Mononuclear cell (primary cell): ENCODE measurements at regions not wholly inside any gene's neighbourhood (a gene's known extent, or its start where the extent isn't known, plus 50 kb on each side); places are given as distances from the start of the nearest gene placed in this dataset.

Experiments used
- H3K27me3 ChIP-seq: 2 replicates; pipeline ENCODE4 v1.6.0; 2011; ENCODE audit warnings: low read length, control low read depth; ENCODE audit not compliant: insufficient read depth
- H3K4me1 ChIP-seq: 2 replicates; pipeline ENCODE4 v1.5.1; 2011; ENCODE audit warnings: mild to moderate bottlenecking, low read length, control low read depth; ENCODE audit not compliant: insufficient read depth
- H3K4me3 ChIP-seq: 2 replicates; pipeline ENCODE4 v1.5.1; 2011; ENCODE audit warnings: mild to moderate bottlenecking, low read length, moderate library complexity
- H3K9me3 ChIP-seq: 2 replicates; pipeline ENCODE4 v1.5.1; 2011; ENCODE audit warnings: low read depth, mild to moderate bottlenecking, control low read depth, low read length

- no peaks in the 10 kb centered on the region for H3K27me3 ChIP-seq
- no peak overlapping the region for H3K4me3 ChIP-seq
- no peaks in the 10 kb centered on the region for H3K9me3 ChIP-seq
- H3K4me1 ChIP-seq: no peaks in the 10 kb centered on the region
Observed at GRCh38 chr13:22629374-22629773, 551.4 kb upstream of the SGCG start.

DNA sequence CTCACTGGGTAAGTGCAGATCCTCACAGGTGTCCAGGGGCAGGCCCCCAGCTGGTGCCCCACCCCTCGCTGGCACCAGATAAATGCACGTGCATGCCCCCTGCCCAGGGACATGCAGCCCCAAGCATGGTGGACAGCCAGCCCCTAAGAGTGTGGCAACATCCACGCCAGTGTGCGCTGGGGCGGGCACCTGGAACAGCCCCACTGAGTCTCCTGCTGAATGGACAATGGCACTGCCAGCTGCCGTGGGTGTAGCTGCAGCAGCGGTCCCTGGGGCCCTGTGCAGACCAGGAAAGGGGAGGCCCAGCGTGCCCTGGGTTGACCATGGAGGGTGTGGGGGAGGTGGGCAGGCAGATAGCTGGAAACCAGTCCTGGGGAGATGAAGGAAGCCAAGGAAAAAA lies 538.7 kb upstream of the SGCG start:
- Histone ChIP-seq H3K4me1 (no peaks in the 10 kb centered on the region), H3K9me3 (no peaks in the 10 kb centered on the region), H3K27me3 (no peaks in the 10 kb centered on the region), H3K4me3 (no peak overlapping the region)

- H3K4me3 ChIP-seq: no peak overlapping the region
- no peaks in the 10 kb centered on the region for H3K9me3 ChIP-seq
- no peaks in the 10 kb centered on the region for H3K4me1 ChIP-seq
- H3K27me3 ChIP-seq: no peaks in the 10 kb centered on the region
Observed at GRCh38 chr13:22644941-22645340, 535.8 kb upstream of the SGCG start.

GRCh38 chr13:22647156-22647850 lies 533.5 kb upstream of the SGCG start:
- Histone ChIP-seq H3K9me3 (no peaks in the 10 kb centered on the region), H3K27me3 (no peaks in the 10 kb centered on the region), H3K4me3 (no peak overlapping the region), H3K4me1 (no peaks in the 10 kb centered on the region)

- H3K4me1 ChIP-seq: no peaks in the 10 kb centered on the region
- H3K4me3 ChIP-seq: no peak overlapping the region
- H3K9me3 ChIP-seq: no peaks in the 10 kb centered on the region
- H3K27me3 ChIP-seq: no peaks in the 10 kb centered on the region
Observed at GRCh38 chr13:22648320-22648801, 532.4 kb upstream of the SGCG start.

DNA sequence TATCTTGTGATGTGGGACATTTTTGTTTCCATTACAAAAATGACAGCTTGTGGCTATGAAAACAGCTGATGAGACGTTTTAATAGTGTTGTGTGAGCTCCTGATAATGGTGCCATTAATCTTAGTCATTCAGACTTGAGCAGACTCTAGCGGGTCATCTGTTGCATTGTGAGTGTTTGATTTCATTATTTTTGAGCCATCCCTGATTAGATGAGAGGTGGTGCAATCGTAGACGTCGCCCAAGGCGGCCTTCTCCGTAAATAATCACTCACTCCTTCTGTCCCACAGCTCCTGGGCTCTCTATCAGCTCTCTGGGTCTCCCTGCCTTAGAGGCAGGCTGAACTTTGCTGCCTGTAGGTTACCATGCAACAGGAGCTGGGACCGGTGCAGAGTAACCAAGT lies 528.0 kb upstream of the SGCG start:
- Histone ChIP-seq H3K9me3 (no peaks in the 10 kb centered on the region), H3K4me3 (no peak overlapping the region), H3K4me1 (no peaks in the 10 kb centered on the region), H3K27me3 (no peaks in the 10 kb centered on the region)

DNA sequence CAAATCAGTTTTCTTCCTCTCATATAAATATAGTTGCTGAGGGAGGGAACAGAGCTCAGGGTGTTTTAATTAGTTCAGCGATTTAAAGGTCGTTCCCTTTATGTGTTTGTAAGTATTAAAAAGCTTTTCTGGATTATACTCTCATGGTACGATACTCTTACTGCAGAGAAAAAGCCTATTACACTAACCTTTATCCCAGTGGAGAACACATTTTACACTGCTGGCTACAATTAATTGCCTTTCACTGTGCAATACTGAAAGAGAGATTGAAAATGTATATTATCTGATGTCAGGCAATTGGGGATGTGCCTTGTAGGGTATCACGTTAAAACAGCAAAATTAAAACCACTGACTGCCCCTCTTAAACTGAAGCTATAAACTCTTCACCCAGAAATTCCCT lies 526.9 kb upstream of the SGCG start:
- H3K4me3 ChIP-seq: no peak overlapping the region
- H3K4me1 ChIP-seq: no peaks in the 10 kb centered on the region

DNA sequence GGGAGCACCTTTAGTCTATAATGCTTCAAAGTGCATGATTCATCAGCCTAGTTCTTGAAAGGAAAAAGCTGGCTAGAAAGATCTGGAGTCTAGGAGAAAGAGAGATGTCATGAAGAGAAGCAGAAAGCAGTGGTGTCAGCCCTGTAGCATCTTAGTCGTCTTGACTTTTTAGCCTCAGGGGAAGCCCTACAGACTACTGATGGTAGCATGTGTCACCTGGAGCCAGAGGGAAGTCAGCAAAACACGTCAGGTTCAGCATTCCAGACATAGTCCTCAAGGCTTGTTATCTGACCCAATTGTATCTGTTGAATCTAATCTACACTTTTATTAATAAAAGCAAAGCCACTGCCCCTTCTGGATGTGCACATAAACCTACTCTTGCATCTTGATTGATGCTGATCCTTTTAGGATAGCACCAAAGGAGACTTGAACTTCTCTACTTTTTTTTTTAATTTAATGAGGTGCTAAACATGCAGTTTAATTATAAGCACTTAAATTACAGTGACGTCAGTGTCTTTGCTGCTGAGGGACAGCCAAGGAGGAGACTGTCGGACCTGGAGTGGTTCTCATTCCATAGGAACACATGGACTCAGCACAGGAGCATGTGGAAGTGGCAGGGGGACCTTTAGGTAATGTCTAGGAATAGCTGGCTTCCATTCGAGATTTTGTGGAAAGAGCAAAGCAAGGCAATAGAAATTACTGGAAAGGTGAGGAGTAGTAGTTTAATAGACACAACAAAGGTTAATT lies 525.5 kb upstream of the SGCG start:
- Histone ChIP-seq H3K27me3 (no peaks in the 10 kb centered on the region), H3K4me1 (no peaks in the 10 kb centered on the region), H3K4me3 (no peak overlapping the region), H3K9me3 (no peaks in the 10 kb centered on the region)

More for the DNA sequence above, 526.9 kb upstream of the SGCG start:
- no peaks in the 10 kb centered on the region for H3K27me3 ChIP-seq
- H3K9me3 ChIP-seq: no peaks in the 10 kb centered on the region

GRCh38 chr13:22662771-22663170 lies 518.0 kb upstream of the SGCG start:
- Histone ChIP-seq H3K9me3 (no peaks in the 10 kb centered on the region), H3K27me3 (no peaks in the 10 kb centered on the region), H3K4me1 (no peaks in the 10 kb centered on the region), H3K4me3 (no peak overlapping the region)

DNA sequence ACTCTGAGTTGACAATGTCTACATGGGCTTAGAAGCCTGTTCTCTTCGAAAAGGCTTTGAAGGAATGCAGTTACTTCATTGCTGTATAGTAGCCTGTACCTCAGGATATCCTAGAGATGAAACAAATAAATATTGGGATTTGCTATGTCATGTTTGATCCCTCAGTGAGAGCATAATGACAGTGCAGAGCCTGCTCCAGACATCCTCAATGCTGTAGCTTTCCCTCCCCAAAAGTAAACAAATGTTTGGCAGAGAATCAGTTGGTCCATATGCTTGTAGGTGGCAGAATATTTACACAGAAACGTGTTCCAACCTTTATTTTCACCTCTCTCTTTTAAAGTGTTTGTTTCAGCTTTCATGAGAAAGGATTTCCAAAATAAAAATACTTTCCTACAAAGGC lies 515.3 kb upstream of the SGCG start:
- Histone ChIP-seq H3K4me3 (no peak overlapping the region), H3K4me1 (no peaks in the 10 kb centered on the region), H3K9me3 (no peaks in the 10 kb centered on the region), H3K27me3 (no peaks in the 10 kb centered on the region)

GRCh38 chr13:22690756-22691155 lies 490.0 kb upstream of the SGCG start:
- Histone ChIP-seq H3K27me3 (no peaks in the 10 kb centered on the region), H3K9me3 (peaks cover 15% of the 10 kb centered on the region), H3K4me3 (no peak overlapping the region), H3K4me1 (no peaks in the 10 kb centered on the region)

DNA sequence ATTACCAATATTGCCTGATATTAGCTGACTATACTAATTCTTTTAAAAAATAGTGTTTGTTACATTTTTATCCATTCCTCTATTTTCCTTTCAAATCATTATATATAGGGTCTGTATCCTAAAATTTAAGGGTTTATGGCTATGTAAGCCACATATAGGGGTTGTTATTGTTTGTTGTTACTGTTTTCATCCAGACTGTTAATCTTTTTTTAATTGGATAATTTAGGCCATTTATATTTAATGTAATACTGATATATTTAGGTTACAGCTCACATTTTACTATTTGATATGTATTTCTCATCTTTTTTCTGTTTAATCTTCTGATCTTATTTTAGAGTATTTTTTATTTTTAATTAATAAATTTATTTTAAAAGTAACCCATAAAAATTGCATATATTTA lies 487.1 kb upstream of the SGCG start:
- H3K9me3 ChIP-seq: peaks cover 15% of the 10 kb centered on the region

GRCh38 chr13:22696433-22696832 lies 484.3 kb upstream of the SGCG start:
- Histone ChIP-seq H3K9me3 (peaks cover 15% of the 10 kb centered on the region), H3K27me3 (no peaks in the 10 kb centered on the region), H3K4me1 (no peaks in the 10 kb centered on the region), H3K4me3 (no peak overlapping the region)

More for the DNA sequence above, 487.1 kb upstream of the SGCG start:
- no peaks in the 10 kb centered on the region for H3K4me1 ChIP-seq
- no peak overlapping the region for H3K4me3 ChIP-seq
- H3K27me3 ChIP-seq: no peaks in the 10 kb centered on the region

DNA sequence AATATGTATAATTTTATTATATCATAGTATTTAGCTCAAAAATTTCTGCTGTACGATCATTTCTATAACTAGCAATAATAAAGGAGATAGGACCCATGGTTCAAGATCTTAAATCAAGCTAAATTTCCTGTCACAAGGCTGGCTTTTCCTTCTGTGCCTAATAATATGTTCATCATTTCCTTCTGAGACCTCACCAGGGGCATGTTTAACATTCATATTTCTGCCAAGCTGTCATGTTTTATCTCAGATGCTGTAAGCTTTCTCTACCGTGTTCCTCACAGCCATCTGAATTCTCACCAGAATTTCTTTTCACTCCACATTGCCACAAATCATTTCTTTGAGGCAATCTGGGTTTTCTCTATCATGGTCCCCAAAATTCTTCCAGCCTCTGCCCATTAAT lies 482.3 kb upstream of the SGCG start:
- Histone ChIP-seq H3K27me3 (no peaks in the 10 kb centered on the region), H3K4me3 (no peak overlapping the region), H3K4me1 (no peaks in the 10 kb centered on the region), H3K9me3 (peaks cover 7% of the 10 kb centered on the region)

GRCh38 chr13:22700246-22700887 lies 480.4 kb upstream of the SGCG start:
- Histone ChIP-seq H3K4me1 (no peaks in the 10 kb centered on the region), H3K27me3 (no peaks in the 10 kb centered on the region), H3K4me3 (no peak overlapping the region), H3K9me3 (no peaks in the 10 kb centered on the region)
